ENCODE measurements at regions not wholly inside any gene's neighbourhood (a gene's known extent, or its start where the extent isn't known, plus 50 kb on each side); places are given as distances from the start of the nearest gene placed in this dataset.

DNA sequence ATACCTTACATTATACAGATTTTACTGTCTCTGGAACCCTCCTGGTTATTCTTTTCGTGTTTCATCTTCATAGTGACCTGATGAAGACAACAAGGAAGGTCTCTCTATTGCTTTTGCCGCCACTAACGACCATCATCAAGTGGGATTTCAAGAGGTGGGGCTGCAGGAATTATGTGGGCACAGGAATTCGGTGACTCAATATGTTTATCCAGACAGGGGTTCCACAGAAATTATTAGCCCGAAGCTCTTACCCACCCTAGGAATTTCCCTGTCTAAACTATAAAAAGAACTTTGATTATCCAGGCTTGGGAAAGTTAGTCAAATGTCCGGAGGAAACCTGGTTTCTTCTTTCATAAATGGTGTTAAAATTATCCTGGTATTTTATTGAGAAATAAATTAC is 566.8 kb upstream of the TENM4 start:
- DNase-seq (ENCODE audit: low read depth, low spot score) (no peak), ATAC-seq (no peak)
- Histone ChIP-seq H3K4me1 (ENCODE audit: control insufficient read depth, insufficient read depth, low read length) (peaks cover 2% of the 10 kb centered on the region; the same call in 1 of the 2 replicates), H3K27ac (ENCODE audit: low read length) (no peak overlapping the region), H3K4me3 (ENCODE audit: low read depth in 2 of 2, low read length in 2 of 2) (no peak overlapping the region), H3K27me3 (ENCODE audit: control insufficient read depth, insufficient read depth, low read length) (no peaks in the 10 kb centered on the region), H3K36me3 (ENCODE audit: control insufficient read depth, insufficient read depth, low read length) (no peaks in the 10 kb centered on the region), H3K9me3 (ENCODE audit: control insufficient read depth, insufficient read depth, low read depth, low read length) (no peaks in the 10 kb centered on the region)
- TF ChIP-seq SIN3A (IDR thresholded peaks at IDR 0.05; ENCODE audit: borderline replicate concordance, insufficient read depth, low read depth, low read length) (no peak), POLR2AphosphoS5 (IDR thresholded peaks at IDR 0.05; ENCODE audit: low read depth, low read length) (no peak), TCF7L2 (IDR thresholded peaks at IDR 0.05; ENCODE audit: low read depth, low read length) (no peak), REST (IDR thresholded peaks at IDR 0.05; ENCODE audit: insufficient read depth in 1 of 2, low read depth in 2 of 2, low read length in 1 of 2) (no peak)
- TF ChIP-seq, protein P1, sequence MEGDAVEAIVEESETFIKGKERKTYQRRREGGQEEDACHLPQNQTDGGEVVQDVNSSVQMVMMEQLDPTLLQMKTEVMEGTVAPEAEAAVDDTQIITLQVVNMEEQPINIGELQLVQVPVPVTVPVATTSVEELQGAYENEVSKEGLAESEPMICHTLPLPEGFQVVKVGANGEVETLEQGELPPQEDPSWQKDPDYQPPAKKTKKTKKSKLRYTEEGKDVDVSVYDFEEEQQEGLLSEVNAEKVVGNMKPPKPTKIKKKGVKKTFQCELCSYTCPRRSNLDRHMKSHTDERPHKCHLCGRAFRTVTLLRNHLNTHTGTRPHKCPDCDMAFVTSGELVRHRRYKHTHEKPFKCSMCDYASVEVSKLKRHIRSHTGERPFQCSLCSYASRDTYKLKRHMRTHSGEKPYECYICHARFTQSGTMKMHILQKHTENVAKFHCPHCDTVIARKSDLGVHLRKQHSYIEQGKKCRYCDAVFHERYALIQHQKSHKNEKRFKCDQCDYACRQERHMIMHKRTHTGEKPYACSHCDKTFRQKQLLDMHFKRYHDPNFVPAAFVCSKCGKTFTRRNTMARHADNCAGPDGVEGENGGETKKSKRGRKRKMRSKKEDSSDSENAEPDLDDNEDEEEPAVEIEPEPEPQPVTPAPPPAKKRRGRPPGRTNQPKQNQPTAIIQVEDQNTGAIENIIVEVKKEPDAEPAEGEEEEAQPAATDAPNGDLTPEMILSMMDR (IDR thresholded peaks at IDR 0.05), result no peak
- intact Hi-C loops (cut with micrococcal nuclease; ENCODE audit: unreplicated experiment) (no loop called here), in situ Hi-C loops (cut with HindIII; ENCODE audit: low pct_unique_long_range_greater_than_20kb, low sequenced_read_pairs) (no loop called here)
- BruUV-seq (replicated peaks), result no TSS peak
- CTCF ChIA-PET, result no interaction called here
- POLR2A ChIA-PET, result no interaction called here

DNA sequence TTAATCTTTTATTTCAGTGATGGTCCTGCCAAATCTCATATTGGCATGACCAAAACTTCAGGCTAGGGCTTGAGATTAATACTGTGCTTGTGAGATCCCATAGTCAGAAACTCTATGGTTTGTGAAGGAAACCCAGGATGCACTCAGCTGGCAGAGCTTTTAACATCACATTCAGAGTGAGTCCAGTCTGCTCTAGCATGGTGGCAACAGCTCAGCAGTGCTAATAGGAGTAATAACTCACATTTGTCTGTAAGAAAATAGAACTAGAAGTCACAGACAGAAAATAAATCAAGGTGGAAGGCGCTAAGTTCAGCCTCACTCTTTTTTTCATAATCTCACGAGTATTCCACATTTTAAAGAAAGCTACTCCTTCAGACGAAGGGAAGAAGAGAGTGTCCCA is 549.3 kb upstream of the TENM4 start:
- ChIA-PET POLR2A (interaction anchor here (0.5 kb wide), 1 partner anchor 139 kb away, joined by 4 read pairs; no protein-coding TSS in a partner anchor), CTCF (no interaction called here)
- TF ChIP-seq, protein P1 (IDR thresholded peaks at IDR 0.05), result no peak
- TF ChIP-seq SIN3A (IDR thresholded peaks at IDR 0.05; ENCODE audit: borderline replicate concordance, insufficient read depth, low read depth, low read length) (no peak), POLR2AphosphoS5 (IDR thresholded peaks at IDR 0.05; ENCODE audit: low read depth, low read length) (no peak)
- no TSS peak for BruUV-seq (replicated peaks)
- Histone ChIP-seq H3K4me3 (ENCODE audit: low read depth in 2 of 2, low read length in 2 of 2) (no peak overlapping the region), H3K27me3 (ENCODE audit: control insufficient read depth, insufficient read depth, low read length) (no peaks in the 10 kb centered on the region), H3K27ac (ENCODE audit: low read length) (no peak overlapping the region), H3K9me3 (ENCODE audit: control insufficient read depth, insufficient read depth, low read depth, low read length) (no peaks in the 10 kb centered on the region), H3K36me3 (ENCODE audit: control insufficient read depth, insufficient read depth, low read length) (no peaks in the 10 kb centered on the region), H3K4me1 (ENCODE audit: control insufficient read depth, insufficient read depth, low read length) (no peaks in the 10 kb centered on the region)
- no peak for DNase-seq (ENCODE audit: low read depth, low spot score)
- in situ Hi-C loops (cut with HindIII; ENCODE audit: low pct_unique_long_range_greater_than_20kb, low sequenced_read_pairs) (no loop called here), intact Hi-C loops (cut with micrococcal nuclease; ENCODE audit: unreplicated experiment) (no loop called here)
- ATAC-seq, result no peak

All from Panc1 (cell line).